Kidney (tissue), 13 donors: ENCODE measurements at regions not wholly inside any gene's neighbourhood (a gene's known extent, or its start where the extent isn't known, plus 50 kb on each side); places are given as distances from the start of the nearest gene placed in this dataset.
"Not testable (repeated sequence)": the region's sequence is repeated elsewhere in the genome, so short reads cannot be mapped to it uniquely, and the experiment has no call there.

Experiments
- DNase-seq, 5 donors: peaks; one replicate each; pipeline ENCODE4 v3.0.0-alpha.2; 2013 to 2020
- FAIRE-seq: peaks from 2 replicates; lab custom pipeline; 2012; peaks lifted over from hg19 to GRCh38; lab: Jason Lieb, UNC
- H3K27ac ChIP-seq, 2 donors: one replicate each; pipeline ENCODE4 v1.7.0; 2013; ENCODE audit warnings: low read depth in 2 of 2, low read length in 2 of 2, inconsistent platforms in 1 of 2
- H3K27me3 ChIP-seq: one replicate; pipeline ENCODE4 v1.7.1; 2013; ENCODE audit warnings: low read length, inconsistent platforms; ENCODE audit not compliant: control insufficient read depth, insufficient read depth
- H3K36me3 ChIP-seq, 3 donors: one replicate each; pipeline versions ENCODE4 v1.7.0 to v1.7.1; 2013; ENCODE audit warnings: low read length in 3 of 3, control low read depth in 1 of 3, inconsistent platforms in 1 of 3; ENCODE audit not compliant: insufficient read depth in 3 of 3, control insufficient read depth in 2 of 3
- H3K4me1 ChIP-seq, 3 donors: one replicate each; pipeline versions ENCODE4 v1.7.0 to v1.7.1; 2013; ENCODE audit warnings: low read length in 3 of 3, inconsistent platforms in 1 of 3, low read depth in 1 of 3; ENCODE audit not compliant: control insufficient read depth in 2 of 3, insufficient read depth in 2 of 3
- H3K4me3 ChIP-seq, 3 donors: one replicate each; pipeline versions ENCODE4 v1.7.0 to v1.8.1; 2013; ENCODE audit warnings: low read length in 3 of 3, control low read depth in 1 of 3, inconsistent platforms in 1 of 3
- H3K9ac ChIP-seq, 3 donors: one replicate each; pipeline versions ENCODE4 v1.7.0 to v1.7.1; 2013; ENCODE audit warnings: low read length in 3 of 3, control low read depth in 1 of 3, inconsistent platforms in 1 of 3
- H3K9me3 ChIP-seq, 3 donors: one replicate each; pipeline versions ENCODE4 v1.7.0 to v1.7.1; 2013; ENCODE audit warnings: low read length in 3 of 3, control low read depth in 1 of 3, inconsistent platforms in 1 of 3; ENCODE audit not compliant: control insufficient read depth in 2 of 3, insufficient read depth in 1 of 3
- intact Hi-C: fragments of 100-400 bp; cut with DNase I; formaldehyde crosslinking; loops from one replicate; pipeline ENCODE4 v1.11.1; 2022
- TF ChIP-seq, protein P1 (sequence below): IDR thresholded peaks from 3 replicates; pipeline ENCODE4 v1.5.1; 2012; ENCODE audit warnings: mild to moderate bottlenecking, moderate library complexity, borderline replicate concordance; ENCODE audit not compliant: insufficient read depth; ENCODE audit errors: extremely low read depth
- donor health status: control.
- donor health status: control.
- donor health status: control.
- donor health status: control.
- donor health status: control.
- donor health status: DM: yes; HTN: yes; CAD: no.
- donor health status: Normal renal cell carcinoma (clear cell type).

DNA sequence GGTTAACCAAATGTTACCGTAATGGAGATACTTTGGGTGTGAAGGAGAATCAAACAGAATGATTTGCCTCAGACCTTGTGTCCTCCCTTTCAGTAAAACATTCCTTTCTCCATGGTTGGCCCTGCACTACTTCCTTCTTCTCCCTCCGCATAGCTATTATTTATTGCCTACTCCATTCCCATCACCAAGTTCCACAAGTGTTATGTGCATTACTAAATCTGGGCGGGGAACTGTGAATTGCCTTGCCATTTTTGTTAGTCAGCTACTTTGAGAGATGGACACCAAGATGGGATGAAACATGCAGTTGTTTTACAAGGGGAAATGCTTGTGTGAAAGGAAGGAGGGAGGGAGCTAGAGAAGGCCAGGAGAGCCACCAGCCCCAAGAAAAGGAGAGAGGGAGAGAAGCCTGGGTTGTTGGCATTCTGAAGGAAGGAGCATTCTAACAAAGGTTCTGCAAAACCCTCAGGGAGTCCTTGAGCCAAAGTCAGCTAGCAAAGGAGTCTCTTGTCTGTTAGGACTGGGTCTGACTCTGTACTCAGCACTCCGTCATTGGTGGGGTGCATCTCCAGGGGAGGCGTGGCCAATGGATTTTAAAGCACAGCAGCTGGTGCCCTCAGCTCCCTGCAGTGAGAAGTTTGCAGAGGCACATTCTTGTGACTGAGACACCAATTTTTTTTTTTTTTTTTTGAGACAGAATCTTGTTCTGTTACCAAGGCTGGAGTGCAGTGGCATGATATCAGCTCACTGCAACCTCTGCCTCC is 83.6 kb upstream of the CHD6 start:
- no peak overlapping the region for H3K27ac ChIP-seq
- TF ChIP-seq, protein P1, sequence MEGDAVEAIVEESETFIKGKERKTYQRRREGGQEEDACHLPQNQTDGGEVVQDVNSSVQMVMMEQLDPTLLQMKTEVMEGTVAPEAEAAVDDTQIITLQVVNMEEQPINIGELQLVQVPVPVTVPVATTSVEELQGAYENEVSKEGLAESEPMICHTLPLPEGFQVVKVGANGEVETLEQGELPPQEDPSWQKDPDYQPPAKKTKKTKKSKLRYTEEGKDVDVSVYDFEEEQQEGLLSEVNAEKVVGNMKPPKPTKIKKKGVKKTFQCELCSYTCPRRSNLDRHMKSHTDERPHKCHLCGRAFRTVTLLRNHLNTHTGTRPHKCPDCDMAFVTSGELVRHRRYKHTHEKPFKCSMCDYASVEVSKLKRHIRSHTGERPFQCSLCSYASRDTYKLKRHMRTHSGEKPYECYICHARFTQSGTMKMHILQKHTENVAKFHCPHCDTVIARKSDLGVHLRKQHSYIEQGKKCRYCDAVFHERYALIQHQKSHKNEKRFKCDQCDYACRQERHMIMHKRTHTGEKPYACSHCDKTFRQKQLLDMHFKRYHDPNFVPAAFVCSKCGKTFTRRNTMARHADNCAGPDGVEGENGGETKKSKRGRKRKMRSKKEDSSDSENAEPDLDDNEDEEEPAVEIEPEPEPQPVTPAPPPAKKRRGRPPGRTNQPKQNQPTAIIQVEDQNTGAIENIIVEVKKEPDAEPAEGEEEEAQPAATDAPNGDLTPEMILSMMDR: no peak
- H3K36me3 ChIP-seq: no peaks in the 10 kb centered on the region
- H3K9me3 ChIP-seq: no peaks in the 10 kb centered on the region
- H3K9ac ChIP-seq: no peak overlapping the region
- FAIRE-seq (no peak), DNase-seq (peak in 1 of 5 donors; percentile 10)
- no peak overlapping the region for H3K4me3 ChIP-seq
- H3K4me1 ChIP-seq: no peaks in the 10 kb centered on the region
- H3K27me3 ChIP-seq: no peaks in the 10 kb centered on the region
- intact Hi-C loops: no loop called here

DNA sequence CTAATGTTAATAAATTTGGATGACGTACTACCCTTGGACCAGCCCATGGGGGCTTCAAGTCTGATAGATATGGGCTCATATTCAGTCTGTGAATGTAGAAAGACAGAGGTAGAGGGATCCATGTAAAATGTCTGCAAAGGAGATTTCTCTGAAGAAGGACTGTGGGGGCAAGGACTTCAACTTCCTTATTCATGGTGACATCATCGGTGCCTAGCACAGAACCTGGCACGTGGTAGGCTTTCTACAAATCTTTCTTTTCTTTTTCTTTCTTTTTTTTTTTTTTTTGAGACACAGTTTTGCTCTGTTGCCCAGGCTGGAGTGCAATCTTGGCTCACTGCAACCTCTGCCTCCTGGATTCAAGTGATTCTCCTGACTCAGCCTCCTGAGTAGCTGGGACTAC is 81.5 kb upstream of the CHD6 start:
- H3K9ac ChIP-seq, FAIRE-seq, H3K4me1 ChIP-seq, H3K27ac ChIP-seq, H3K27me3 ChIP-seq, H3K4me3 ChIP-seq, DNase-seq, H3K36me3 ChIP-seq, H3K9me3 ChIP-seq, intact Hi-C loops: not testable (repeated sequence)

DNA sequence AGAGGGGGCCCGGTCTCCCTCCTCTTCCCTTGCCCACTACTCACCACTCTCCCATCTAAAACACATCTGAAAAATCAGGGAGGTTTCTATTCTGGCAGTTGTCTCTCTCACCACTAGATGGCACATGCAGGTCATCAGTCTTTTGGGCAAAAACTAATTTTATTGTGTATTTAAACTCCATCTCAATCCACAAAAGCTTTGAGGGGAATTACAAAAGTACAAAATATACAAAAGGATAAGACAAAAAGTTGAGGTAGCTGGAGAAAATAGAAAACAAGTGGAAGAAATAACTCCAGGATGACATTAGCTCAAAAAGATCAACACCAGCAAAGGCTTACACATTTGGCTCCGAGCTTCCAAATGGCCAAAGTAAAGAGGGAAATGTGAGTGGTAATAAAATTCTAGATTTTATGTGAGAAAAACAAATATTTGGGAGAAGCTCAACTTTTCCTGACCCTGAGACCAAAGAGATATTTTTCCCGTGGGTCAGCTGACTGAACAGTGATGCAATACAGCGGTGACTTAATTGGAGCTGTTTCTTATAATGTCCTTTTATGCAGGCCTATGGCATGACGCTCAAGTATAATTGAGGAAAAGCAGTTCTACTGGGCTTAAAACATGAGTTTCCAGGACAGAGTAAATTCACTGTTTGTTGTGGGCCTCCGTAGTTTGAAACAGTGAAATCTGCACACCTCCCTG is 79.8 kb upstream of the CHD6 start:
- Histone ChIP-seq H3K9ac (no peak overlapping the region), H3K27ac (no peak overlapping the region), H3K4me3 (no peak overlapping the region), H3K4me1 (peaks cover 0 to 2% (median 0%) of the 10 kb centered on the region in 3 donors), H3K36me3 (no peaks in the 10 kb centered on the region), H3K9me3 (no peaks in the 10 kb centered on the region), H3K27me3 (no peaks in the 10 kb centered on the region)
- intact Hi-C loops: no loop called here
- FAIRE-seq (no peak), DNase-seq (peak in 2 of 5 donors; percentile 45)
- TF ChIP-seq, protein P1: peak; percentile 69

DNA sequence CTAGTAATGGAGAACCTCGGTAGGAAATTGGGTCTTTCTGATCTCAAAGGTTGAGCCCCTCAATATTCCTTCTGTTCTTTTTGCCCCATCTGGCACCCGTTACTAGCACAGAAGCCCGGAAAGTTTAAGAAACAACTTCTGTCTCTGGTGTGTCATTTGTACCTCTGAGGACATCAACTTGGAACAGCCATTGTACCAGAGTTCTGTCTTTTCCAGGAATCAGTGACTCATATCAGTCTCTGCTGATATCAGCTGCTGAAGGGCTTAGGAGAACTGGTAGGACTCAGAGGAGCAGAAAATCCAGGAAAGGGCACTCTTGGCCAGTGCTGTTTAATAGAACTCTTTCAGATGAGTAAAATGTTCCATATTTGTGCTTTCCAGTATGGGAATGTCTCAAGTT is 78.3 kb upstream of the CHD6 start:
- FAIRE-seq (no peak), DNase-seq (no peak)
- no peak overlapping the region for H3K27ac ChIP-seq
- H3K36me3 ChIP-seq: no peaks in the 10 kb centered on the region
- TF ChIP-seq, protein P1: no peak
- peaks cover 0 to 4% (median 2%) of the 10 kb centered on the region in 3 donors for H3K4me1 ChIP-seq
- no peak overlapping the region for H3K9ac ChIP-seq
- H3K4me3 ChIP-seq: no peak overlapping the region
- H3K27me3 ChIP-seq: no peaks in the 10 kb centered on the region
- intact Hi-C loops: no loop called here
- H3K9me3 ChIP-seq: no peaks in the 10 kb centered on the region
